ENCODE measurements at regions not wholly inside any gene's neighbourhood (a gene's known extent, or its start where the extent isn't known, plus 50 kb on each side); places are given as distances from the start of the nearest gene placed in this dataset.

DNA sequence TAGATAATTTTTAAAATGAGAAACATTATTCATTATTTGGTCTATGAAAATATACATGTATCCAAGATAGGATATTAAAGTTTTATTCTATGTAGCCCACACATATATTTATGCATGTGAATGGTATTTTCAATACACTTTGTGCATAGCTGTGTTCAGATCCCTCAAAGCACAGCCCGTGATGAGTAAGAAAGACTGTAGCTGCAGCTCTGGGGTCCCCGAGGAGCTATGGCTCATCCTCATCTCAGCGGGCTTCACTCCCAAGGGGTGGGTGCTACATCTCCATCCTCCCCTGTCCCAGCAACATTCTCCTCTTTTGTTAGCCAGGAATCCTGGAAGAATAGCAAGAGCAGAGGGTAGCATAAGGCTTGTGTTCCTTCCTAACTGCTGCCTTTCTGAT is 130.8 kb downstream of the SAMD5 start:
- no peak for TF ChIP-seq POLR2A (IDR thresholded peaks at IDR 0.05)
- TF ChIP-seq, protein P1, sequence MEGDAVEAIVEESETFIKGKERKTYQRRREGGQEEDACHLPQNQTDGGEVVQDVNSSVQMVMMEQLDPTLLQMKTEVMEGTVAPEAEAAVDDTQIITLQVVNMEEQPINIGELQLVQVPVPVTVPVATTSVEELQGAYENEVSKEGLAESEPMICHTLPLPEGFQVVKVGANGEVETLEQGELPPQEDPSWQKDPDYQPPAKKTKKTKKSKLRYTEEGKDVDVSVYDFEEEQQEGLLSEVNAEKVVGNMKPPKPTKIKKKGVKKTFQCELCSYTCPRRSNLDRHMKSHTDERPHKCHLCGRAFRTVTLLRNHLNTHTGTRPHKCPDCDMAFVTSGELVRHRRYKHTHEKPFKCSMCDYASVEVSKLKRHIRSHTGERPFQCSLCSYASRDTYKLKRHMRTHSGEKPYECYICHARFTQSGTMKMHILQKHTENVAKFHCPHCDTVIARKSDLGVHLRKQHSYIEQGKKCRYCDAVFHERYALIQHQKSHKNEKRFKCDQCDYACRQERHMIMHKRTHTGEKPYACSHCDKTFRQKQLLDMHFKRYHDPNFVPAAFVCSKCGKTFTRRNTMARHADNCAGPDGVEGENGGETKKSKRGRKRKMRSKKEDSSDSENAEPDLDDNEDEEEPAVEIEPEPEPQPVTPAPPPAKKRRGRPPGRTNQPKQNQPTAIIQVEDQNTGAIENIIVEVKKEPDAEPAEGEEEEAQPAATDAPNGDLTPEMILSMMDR (IDR thresholded peaks at IDR 0.05), result no peak

All from breast epithelium (tissue), 3 donors.